Testis (tissue), 2 donors: ENCODE measurements at regions not wholly inside any gene's neighbourhood (a gene's known extent, or its start where the extent isn't known, plus 50 kb on each side); places are given as distances from the start of the nearest gene placed in this dataset.

Experiments
- CTCF ChIP-seq, 3 experiments: fragments of 450-650 bp in 2 of 3; fragments of 200-600 bp in 1 of 3; sonication (generic) in 1 of 3; IDR thresholded peaks; one replicate each; pipeline ENCODE4 v1.5.1; 2016 to 2019; ENCODE audit warnings: antibody characterized with exemption in 3 of 3, mild to moderate bottlenecking in 2 of 3, moderate library complexity in 1 of 3
- POLR2A ChIP-seq: fragments of 450-650 bp; IDR thresholded peaks from one replicate; pipeline ENCODE4 v1.6.1; 2017; ENCODE audit warnings: antibody characterized with exemption, mild to moderate bottlenecking, moderate library complexity

DNA sequence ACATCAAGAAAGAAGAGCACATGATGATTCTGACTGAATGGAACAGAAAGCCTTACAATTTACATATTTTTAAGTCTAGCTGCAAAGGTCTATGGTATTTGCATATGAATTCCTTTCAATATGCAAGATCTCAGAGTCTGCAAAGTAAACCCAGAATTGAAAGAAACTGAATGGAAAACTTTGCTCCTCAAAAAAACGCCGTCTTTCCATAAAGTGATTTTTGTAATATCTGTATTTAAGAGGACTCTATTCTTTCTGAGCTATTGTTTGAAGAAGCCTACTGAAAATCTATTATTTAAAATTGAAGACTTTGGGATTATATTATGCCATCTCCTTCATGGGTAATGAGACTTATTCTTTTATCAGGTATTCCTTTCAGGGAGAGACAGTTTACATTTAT, 1894.4 kb downstream of the STIM2 start:
- TF ChIP-seq CTCF (IDR thresholded peaks at IDR 0.05) (no peak), POLR2A (no peak)
